H9 (cell line): ENCODE measurements at regions not wholly inside any gene's neighbourhood (a gene's known extent, or its start where the extent isn't known, plus 50 kb on each side); places are given as distances from the start of the nearest gene placed in this dataset.

ENCODE experiments used
- DNase-seq: peaks from one replicate; pipeline ENCODE4 v3.0.0-alpha.2; 2017
- H2AFZ ChIP-seq: one replicate; pipeline ENCODE4 v1.6.1; 2013; ENCODE audit warnings: mild to moderate bottlenecking, low read length, control low read depth, moderate library complexity
- H2AK5ac ChIP-seq: 2 replicates; pipeline ENCODE4 v1.6.1; 2013; ENCODE audit warnings: low read length, control low read depth, mixed read lengths; ENCODE audit not compliant: insufficient read length
- H2BK120ac ChIP-seq: one replicate; pipeline ENCODE4 v1.6.1; 2013; ENCODE audit warnings: low read depth, mild to moderate bottlenecking, low read length, control low read depth, inconsistent platforms; ENCODE audit not compliant: poor library complexity, severe bottlenecking
- H2BK12ac ChIP-seq: 2 replicates; pipeline ENCODE4 v1.6.1; 2013; ENCODE audit warnings: low read length, control low read depth, mixed read lengths, low read depth; ENCODE audit not compliant: insufficient read length
- H2BK15ac ChIP-seq: 2 replicates; pipeline ENCODE4 v1.6.1; 2013; ENCODE audit warnings: low read depth, low read length, control low read depth
- H2BK20ac ChIP-seq: one replicate; pipeline ENCODE4 v1.6.1; 2013; ENCODE audit warnings: low read depth, mild to moderate bottlenecking, low read length, control low read depth, inconsistent platforms; ENCODE audit not compliant: poor library complexity, severe bottlenecking
- H2BK5ac ChIP-seq: 2 replicates; pipeline ENCODE4 v1.6.1; 2013; ENCODE audit warnings: low read length, control low read depth, mixed read lengths; ENCODE audit not compliant: insufficient read length
- H3K14ac ChIP-seq: 2 replicates; pipeline ENCODE4 v1.6.1; 2013; ENCODE audit warnings: low read length, control low read depth; ENCODE audit not compliant: insufficient read depth
- H3K18ac ChIP-seq: 2 replicates; pipeline ENCODE4 v1.6.1; 2013; ENCODE audit warnings: low read depth, mild to moderate bottlenecking, mixed read lengths, low read length, control low read depth; ENCODE audit not compliant: insufficient read length
- H3K23ac ChIP-seq: 2 replicates; pipeline ENCODE4 v1.6.1; 2013; ENCODE audit warnings: low read length, control low read depth, mixed read lengths, low read depth; ENCODE audit not compliant: insufficient read length
- H3K23me2 ChIP-seq: 2 replicates; pipeline ENCODE4 v1.6.1; 2013; ENCODE audit warnings: low read depth, mild to moderate bottlenecking, mixed read lengths, low read length, control low read depth; ENCODE audit not compliant: insufficient read length, poor library complexity, severe bottlenecking
- H3K27ac ChIP-seq: 2 replicates; pipeline ENCODE4 v1.5.1; 2013; ENCODE audit warnings: low read length, control low read depth, mixed read lengths, low read depth; ENCODE audit not compliant: insufficient read length
- H3K27me3 ChIP-seq: 2 replicates; pipeline ENCODE4 v1.6.1; 2013; ENCODE audit warnings: low read length, control low read depth, inconsistent platforms; ENCODE audit not compliant: insufficient read depth
- H3K4ac ChIP-seq: 2 replicates; pipeline ENCODE4 v1.6.1; 2013; ENCODE audit warnings: low read depth, mild to moderate bottlenecking, control low read depth, inconsistent platforms, low read length, moderate library complexity
- H3K4me1 ChIP-seq: 2 replicates; pipeline ENCODE4 v1.6.1; 2013; ENCODE audit warnings: low read length, control low read depth, inconsistent platforms; ENCODE audit not compliant: insufficient read depth
- H3K4me2 ChIP-seq: 2 replicates; pipeline ENCODE4 v1.6.1; 2013; ENCODE audit warnings: low read length, control low read depth, mixed read lengths; ENCODE audit not compliant: insufficient read length, insufficient read depth
- H3K56ac ChIP-seq: 2 replicates; pipeline ENCODE4 v1.6.1; 2013; ENCODE audit warnings: low read depth, mild to moderate bottlenecking, mixed read lengths, low read length, control low read depth; ENCODE audit not compliant: insufficient read length
- H3K79me1 ChIP-seq: 2 replicates; pipeline ENCODE4 v1.6.1; 2013; ENCODE audit warnings: low read depth, mild to moderate bottlenecking, moderate library complexity, low read length, control low read depth, inconsistent platforms; ENCODE audit not compliant: insufficient read depth, poor library complexity, severe bottlenecking
- H3K79me2 ChIP-seq: 2 replicates; pipeline ENCODE4 v1.6.1; 2013; ENCODE audit warnings: low read length, control low read depth, inconsistent platforms; ENCODE audit not compliant: insufficient read depth
- H3K9ac ChIP-seq: 2 replicates; pipeline ENCODE4 v1.6.1; 2013; ENCODE audit warnings: low read length, control low read depth, mixed read lengths; ENCODE audit not compliant: insufficient read length; ENCODE audit errors: extremely low read depth
- H3K9me3 ChIP-seq: one replicate; pipeline ENCODE4 v1.6.1; 2013; ENCODE audit warnings: low read depth, low read length, inconsistent platforms; ENCODE audit not compliant: control insufficient read depth
- H3T11ph ChIP-seq: one replicate; pipeline ENCODE4 v1.6.1; 2013; ENCODE audit warnings: mild to moderate bottlenecking, low read length, control low read depth, inconsistent platforms
- H4K20me1 ChIP-seq: one replicate; pipeline ENCODE4 v1.6.1; 2013; ENCODE audit not compliant: control insufficient read depth, insufficient read length, insufficient read depth
- H4K5ac ChIP-seq: 2 replicates; pipeline ENCODE4 v1.6.1; 2013; ENCODE audit warnings: low read depth, mild to moderate bottlenecking, mixed read lengths, low read length, control low read depth; ENCODE audit not compliant: insufficient read length
- H4K8ac ChIP-seq: replicated peaks from 2 replicates; pipeline ENCODE4 v1.6.1; 2013; ENCODE audit warnings: low read length, control low read depth, mixed read lengths, low read depth; ENCODE audit not compliant: insufficient read length
- H4K91ac ChIP-seq: 2 replicates; pipeline ENCODE4 v1.6.1; 2013; ENCODE audit warnings: low read depth, mild to moderate bottlenecking, moderate library complexity, mixed read lengths, low read length, control low read depth; ENCODE audit not compliant: insufficient read length
- H3K27ac Mint-ChIP-seq, 3 experiments: 2 replicates in 2 of 3; 3 replicates in 1 of 3; pipeline ENCODE4 v1.8.0; 2020 to 2021; ENCODE audit warnings: mixed read lengths in 3 of 3, mild to moderate bottlenecking in 1 of 3, moderate library complexity in 1 of 3
- H3K27me3 Mint-ChIP-seq: 2 replicates; pipeline ENCODE4 v1.8.0; 2021; ENCODE audit warnings: low read depth, mild to moderate bottlenecking, moderate library complexity, mixed read lengths
- H3K36me3 Mint-ChIP-seq, 3 experiments: 2 replicates in 2 of 3; 3 replicates in 1 of 3; pipeline ENCODE4 v1.8.0; 2020 to 2021; ENCODE audit warnings: low read depth in 3 of 3, mixed read lengths in 3 of 3; ENCODE audit not compliant: insufficient read depth in 1 of 3
- H3K4me1 Mint-ChIP-seq, 2 experiments: 2 replicates each; pipeline ENCODE4 v1.8.0; 2020; ENCODE audit warnings: mixed read lengths in 2 of 2
- H3K4me3 Mint-ChIP-seq, 2 experiments: 2 replicates in 1 of 2; 3 replicates in 1 of 2; pipeline ENCODE4 v1.8.0; 2020 to 2021; ENCODE audit warnings: mild to moderate bottlenecking in 2 of 2, mixed read lengths in 2 of 2, moderate library complexity in 1 of 2
- H3K9me3 Mint-ChIP-seq, 2 experiments: 2 replicates in 1 of 2; 3 replicates in 1 of 2; pipeline ENCODE4 v1.8.0; 2020; ENCODE audit warnings: mild to moderate bottlenecking in 2 of 2, mixed read lengths in 2 of 2, moderate library complexity in 1 of 2
- CTCF ChIP-seq: fragments of 200-600 bp; sonication (generic); conservative IDR thresholded peaks from 3 replicates; pipeline ENCODE4 v1.8.0; 2021; ENCODE audit warnings: antibody characterized with exemption, mild to moderate bottlenecking

- H3K27ac Mint-ChIP-seq: no peak overlapping the region
- no peaks in the 10 kb centered on the region for H3K9me3 ChIP-seq
- H4K8ac ChIP-seq: no peak overlapping the region
- H2BK15ac ChIP-seq: no peak overlapping the region
- H3K9ac ChIP-seq: no peak overlapping the region
- H3K23me2 ChIP-seq: no peaks in the 10 kb centered on the region
- no peak for DNase-seq
- H3K9me3 Mint-ChIP-seq: peaks cover 4 to 9% of the 10 kb centered on the region in 2 experiments; a peak in 2 of 5 replicates
- no peak overlapping the region for H3K18ac ChIP-seq
- no peak overlapping the region for H3K23ac ChIP-seq
- H3K4me1 ChIP-seq: 0 out of 2 replicates have a peak, but pooled peaks cover 4% of the 10 kb centered on the region
- no peaks in the 10 kb centered on the region for H3K79me1 ChIP-seq
- no peak overlapping the region for H3K4me2 ChIP-seq
- H3K4me1 Mint-ChIP-seq: peaks cover 17 to 31% of the 10 kb centered on the region in 2 experiments
- TF ChIP-seq CTCF: no peak
- H2AK5ac ChIP-seq: no peak overlapping the region
- peaks cover 0 to 9% (median 0%) of the 10 kb centered on the region in 3 experiments; a peak in 4 of 7 replicates for H3K36me3 Mint-ChIP-seq
- no peak overlapping the region for H3K27ac ChIP-seq
- H2BK20ac ChIP-seq: no peak overlapping the region
- no peak overlapping the region for H4K5ac ChIP-seq
- no peak overlapping the region for H3K4ac ChIP-seq
- H4K91ac ChIP-seq: no peak overlapping the region
- H3K79me2 ChIP-seq: no peaks in the 10 kb centered on the region
- no peaks in the 10 kb centered on the region for H3K27me3 ChIP-seq
- H3K56ac ChIP-seq: no peak overlapping the region
- H2AFZ ChIP-seq: no peak overlapping the region
- H2BK5ac ChIP-seq: no peak overlapping the region
- no peak overlapping the region for H2BK12ac ChIP-seq
- no peak overlapping the region for H3K4me3 Mint-ChIP-seq
- H3K14ac ChIP-seq: no peak overlapping the region
- no peaks in the 10 kb centered on the region for H3K27me3 Mint-ChIP-seq
- no peak overlapping the region for H3T11ph ChIP-seq
- H4K20me1 ChIP-seq: no peaks in the 10 kb centered on the region
- H2BK120ac ChIP-seq: no peak overlapping the region
These were observed 587.4 kb upstream of the SETBP1 start for GRCh38 chr18:44093253-44093652.
